ENCODE measurements at regions not wholly inside any gene's neighbourhood (a gene's known extent, or its start where the extent isn't known, plus 50 kb on each side); places are given as distances from the start of the nearest gene placed in this dataset.
A peak's percentile ranks its signal among the peaks of the same experiment; 100 is the strongest.

DNA sequence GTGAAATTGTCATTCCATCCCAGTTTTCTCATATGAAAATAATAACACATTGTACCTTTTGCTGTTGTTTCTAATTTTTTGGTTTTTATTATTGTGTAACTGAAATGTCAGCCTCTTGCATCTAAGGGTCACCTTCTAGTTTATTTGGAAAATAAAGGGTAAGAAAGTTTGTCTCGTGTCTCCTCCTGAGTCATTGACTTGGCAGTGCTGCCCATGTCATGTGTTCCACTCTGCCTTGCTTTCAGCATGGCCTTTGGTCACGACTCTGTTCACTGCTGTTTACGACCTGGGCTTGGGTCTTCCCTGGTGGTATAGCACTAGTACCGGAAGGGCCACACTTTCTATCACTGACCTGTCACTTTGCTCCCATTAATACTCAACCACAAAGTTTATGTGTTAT is 171.4 kb upstream of the RSPO3 start:
- Histone ChIP-seq H3K4me2 (ENCODE audit: low read length) (no peak overlapping the region), H3K9me3 (ENCODE audit: insufficient read depth, low read depth, low read length) (no peaks in the 10 kb centered on the region), H3K4me1 (ENCODE audit: insufficient read depth, low read length) (no peaks in the 10 kb centered on the region), H3K27me3 (ENCODE audit: insufficient read depth, low read length) (no peaks in the 10 kb centered on the region), H3K4me3 (ENCODE audit: insufficient read depth, low read depth, low read length) (no peak overlapping the region), H3K79me2 (ENCODE audit: insufficient read depth, low read length) (no peaks in the 10 kb centered on the region), H3K36me3 (ENCODE audit: insufficient read depth, low read length) (no peaks in the 10 kb centered on the region), H3K9ac (ENCODE audit: low read length) (no peak overlapping the region), H2AFZ (ENCODE audit: low read depth, low read length) (no peak overlapping the region), H3K27ac (ENCODE audit: low read depth, low read length) (no peak overlapping the region), H4K20me1 (ENCODE audit: insufficient read depth, low read length) (no peaks in the 10 kb centered on the region)
- Mint-ChIP-seq H3K4me1 (ENCODE audit: low read depth, unreplicated experiment) (no peaks in the 10 kb centered on the region), H3K36me3 (ENCODE audit: low read depth, unreplicated experiment) (no peaks in the 10 kb centered on the region), H3K27me3 (ENCODE audit: low read depth, unreplicated experiment) (no peaks in the 10 kb centered on the region), H3K27ac (ENCODE audit: unreplicated experiment) (no peak overlapping the region), H3K9me3 (ENCODE audit: unreplicated experiment) (no peaks in the 10 kb centered on the region), H3K4me3 (ENCODE audit: unreplicated experiment) (no peak overlapping the region)
- no peak for DNase-seq (ENCODE audit: low read depth)
- TF ChIP-seq, protein P1, sequence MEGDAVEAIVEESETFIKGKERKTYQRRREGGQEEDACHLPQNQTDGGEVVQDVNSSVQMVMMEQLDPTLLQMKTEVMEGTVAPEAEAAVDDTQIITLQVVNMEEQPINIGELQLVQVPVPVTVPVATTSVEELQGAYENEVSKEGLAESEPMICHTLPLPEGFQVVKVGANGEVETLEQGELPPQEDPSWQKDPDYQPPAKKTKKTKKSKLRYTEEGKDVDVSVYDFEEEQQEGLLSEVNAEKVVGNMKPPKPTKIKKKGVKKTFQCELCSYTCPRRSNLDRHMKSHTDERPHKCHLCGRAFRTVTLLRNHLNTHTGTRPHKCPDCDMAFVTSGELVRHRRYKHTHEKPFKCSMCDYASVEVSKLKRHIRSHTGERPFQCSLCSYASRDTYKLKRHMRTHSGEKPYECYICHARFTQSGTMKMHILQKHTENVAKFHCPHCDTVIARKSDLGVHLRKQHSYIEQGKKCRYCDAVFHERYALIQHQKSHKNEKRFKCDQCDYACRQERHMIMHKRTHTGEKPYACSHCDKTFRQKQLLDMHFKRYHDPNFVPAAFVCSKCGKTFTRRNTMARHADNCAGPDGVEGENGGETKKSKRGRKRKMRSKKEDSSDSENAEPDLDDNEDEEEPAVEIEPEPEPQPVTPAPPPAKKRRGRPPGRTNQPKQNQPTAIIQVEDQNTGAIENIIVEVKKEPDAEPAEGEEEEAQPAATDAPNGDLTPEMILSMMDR (IDR thresholded peaks at IDR 0.05; ENCODE audit: insufficient read depth, low read depth, low read length): no peak
- TF ChIP-seq EZH2 (IDR thresholded peaks at IDR 0.05; ENCODE audit: insufficient read depth, low read length): no peak
- FAIRE-seq: no peak

DNA sequence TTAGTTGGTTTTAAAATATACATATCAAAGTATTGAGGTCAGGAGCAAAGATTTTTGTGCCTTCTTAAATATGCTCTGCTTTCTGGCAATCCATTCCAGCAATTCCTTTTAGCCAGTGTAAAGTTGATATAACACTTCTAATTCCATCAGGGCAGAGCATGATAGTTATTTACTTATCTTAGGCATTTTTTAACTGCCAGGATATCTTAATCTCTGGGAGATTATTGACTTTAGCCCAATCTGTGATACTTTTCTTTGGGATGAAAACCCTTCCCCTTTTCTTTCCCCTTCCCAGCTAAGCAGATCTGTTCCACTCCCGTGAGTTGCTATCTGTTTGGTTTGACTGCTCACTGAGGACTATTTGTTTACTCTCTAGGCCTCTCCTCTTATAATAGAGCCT is 168.7 kb upstream of the RSPO3 start:
- no peaks in the 10 kb centered on the region for H3K79me2 ChIP-seq (ENCODE audit: insufficient read depth, low read length)
- no peak overlapping the region for H3K4me2 ChIP-seq (ENCODE audit: low read length)
- DNase-seq (ENCODE audit: low read depth) (no peak), FAIRE-seq (no peak)
- H3K27ac ChIP-seq (ENCODE audit: low read depth, low read length): no peak overlapping the region
- H2AFZ ChIP-seq (ENCODE audit: low read depth, low read length): no peak overlapping the region
- no peaks in the 10 kb centered on the region for H3K36me3 ChIP-seq (ENCODE audit: insufficient read depth, low read length)
- no peak overlapping the region for H3K9ac ChIP-seq (ENCODE audit: low read length)
- H3K4me1 ChIP-seq (ENCODE audit: insufficient read depth, low read length): no peaks in the 10 kb centered on the region
- H3K27ac Mint-ChIP-seq (ENCODE audit: unreplicated experiment): no peak overlapping the region
- H3K9me3 ChIP-seq (ENCODE audit: insufficient read depth, low read depth, low read length): no peaks in the 10 kb centered on the region
- H3K4me1 Mint-ChIP-seq (ENCODE audit: low read depth, unreplicated experiment): no peaks in the 10 kb centered on the region
- no peak overlapping the region for H3K4me3 ChIP-seq (ENCODE audit: insufficient read depth, low read depth, low read length)
- H3K27me3 Mint-ChIP-seq (ENCODE audit: low read depth, unreplicated experiment): no peaks in the 10 kb centered on the region
- no peaks in the 10 kb centered on the region for H3K27me3 ChIP-seq (ENCODE audit: insufficient read depth, low read length)
- TF ChIP-seq EZH2 (IDR thresholded peaks at IDR 0.05; ENCODE audit: insufficient read depth, low read length): no peak
- TF ChIP-seq, protein P1 (IDR thresholded peaks at IDR 0.05; ENCODE audit: insufficient read depth, low read depth, low read length): no peak
- H3K4me3 Mint-ChIP-seq (ENCODE audit: unreplicated experiment): no peak overlapping the region
- no peaks in the 10 kb centered on the region for H3K36me3 Mint-ChIP-seq (ENCODE audit: low read depth, unreplicated experiment)
- H4K20me1 ChIP-seq (ENCODE audit: insufficient read depth, low read length): no peaks in the 10 kb centered on the region
- H3K9me3 Mint-ChIP-seq (ENCODE audit: unreplicated experiment): no peaks in the 10 kb centered on the region

DNA sequence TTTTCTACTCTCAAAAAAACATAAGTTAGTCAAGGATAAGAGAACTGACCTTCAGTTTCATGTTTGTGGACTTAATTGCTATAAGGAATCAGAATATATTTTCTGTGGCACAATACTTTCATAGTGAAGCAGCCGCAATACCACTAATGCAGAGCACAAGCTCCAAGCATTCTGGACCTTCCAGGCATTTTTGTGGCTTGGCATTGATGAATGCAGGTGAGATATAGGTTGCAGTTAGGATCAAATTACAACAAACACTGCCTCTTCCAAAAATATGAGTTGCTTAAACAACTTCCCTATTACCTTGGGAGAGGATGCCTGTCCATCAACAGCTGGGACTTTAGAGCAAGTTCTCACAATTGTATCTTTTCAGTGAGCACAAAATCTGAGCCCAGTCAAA is 162.8 kb upstream of the RSPO3 start:
- Mint-ChIP-seq H3K9me3 (ENCODE audit: unreplicated experiment) (no peaks in the 10 kb centered on the region), H3K4me3 (ENCODE audit: unreplicated experiment) (no peak overlapping the region), H3K27ac (ENCODE audit: unreplicated experiment) (no peak overlapping the region), H3K27me3 (ENCODE audit: low read depth, unreplicated experiment) (no peaks in the 10 kb centered on the region), H3K4me1 (ENCODE audit: low read depth, unreplicated experiment) (no peaks in the 10 kb centered on the region), H3K36me3 (ENCODE audit: low read depth, unreplicated experiment) (no peaks in the 10 kb centered on the region)
- Histone ChIP-seq H3K4me3 (ENCODE audit: insufficient read depth, low read depth, low read length) (no peak overlapping the region), H3K36me3 (ENCODE audit: insufficient read depth, low read length) (no peaks in the 10 kb centered on the region), H2AFZ (ENCODE audit: low read depth, low read length) (no peak overlapping the region), H3K27me3 (ENCODE audit: insufficient read depth, low read length) (no peaks in the 10 kb centered on the region), H3K9ac (ENCODE audit: low read length) (no peak overlapping the region), H4K20me1 (ENCODE audit: insufficient read depth, low read length) (no peaks in the 10 kb centered on the region), H3K4me1 (ENCODE audit: insufficient read depth, low read length) (no peaks in the 10 kb centered on the region), H3K79me2 (ENCODE audit: insufficient read depth, low read length) (no peaks in the 10 kb centered on the region), H3K4me2 (ENCODE audit: low read length) (no peak overlapping the region), H3K27ac (ENCODE audit: low read depth, low read length) (no peak overlapping the region), H3K9me3 (ENCODE audit: insufficient read depth, low read depth, low read length) (no peaks in the 10 kb centered on the region)
- TF ChIP-seq, protein P1 (IDR thresholded peaks at IDR 0.05; ENCODE audit: insufficient read depth, low read depth, low read length): no peak
- TF ChIP-seq EZH2 (IDR thresholded peaks at IDR 0.05; ENCODE audit: insufficient read depth, low read length): no peak
- FAIRE-seq (no peak), DNase-seq (ENCODE audit: low read depth) (peak; percentile 12)
